GM18517 (cell line): ENCODE measurements at regions not wholly inside any gene's neighbourhood (a gene's known extent, or its start where the extent isn't known, plus 50 kb on each side); places are given as distances from the start of the nearest gene placed in this dataset.

ENCODE experiments used
- ATAC-seq: cut with Tn5 transposase; IDR thresholded peaks from one replicate; pipeline ENCODE4 v1.9.1; 2021; ENCODE audit warnings: mild to moderate bottlenecking, moderate library complexity; ENCODE audit not compliant: unreplicated experiment

DNA sequence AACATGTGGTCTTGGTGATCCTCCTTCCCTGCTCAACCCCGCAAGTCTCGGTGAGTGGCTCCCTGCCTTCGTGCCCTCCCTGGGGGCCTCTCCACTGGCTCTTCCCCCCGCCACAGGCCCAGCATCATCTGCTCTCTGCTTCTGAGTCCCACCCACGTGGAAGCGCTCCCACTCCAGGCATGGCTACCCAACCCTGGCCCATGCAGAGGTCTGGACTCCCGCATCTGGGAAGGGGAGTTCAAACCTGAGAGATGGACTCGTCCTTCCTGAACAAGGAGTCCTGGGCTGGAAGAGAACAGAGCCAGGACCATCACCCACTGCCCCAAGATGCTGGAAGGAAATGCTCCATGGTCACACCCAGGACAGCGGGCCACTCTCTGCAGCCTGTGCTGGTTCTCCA lies 90.8 kb downstream of the DHCR7 start:
- ATAC-seq, result no peak

DNA sequence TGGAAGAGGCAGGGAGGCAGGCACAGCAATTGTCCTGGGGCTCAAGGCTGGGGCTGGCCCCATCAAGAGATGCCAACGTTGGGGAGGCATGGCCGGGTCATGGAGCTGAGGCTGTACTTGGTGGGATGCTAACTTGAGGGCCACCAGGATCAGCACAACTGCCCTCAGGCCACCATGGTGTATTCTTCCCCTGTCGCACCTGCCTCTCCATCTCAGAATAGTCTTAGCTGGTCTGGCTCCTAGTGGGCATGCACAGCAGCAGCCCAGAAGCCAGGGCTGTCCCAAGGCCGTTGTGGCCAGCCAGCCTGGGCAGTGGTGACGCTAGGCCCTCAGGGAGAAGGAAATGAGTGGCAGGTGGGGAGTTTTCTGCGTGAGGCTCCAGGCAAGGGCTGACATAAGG lies 91.3 kb downstream of the DHCR7 start:
- ATAC-seq, result no peak

DNA sequence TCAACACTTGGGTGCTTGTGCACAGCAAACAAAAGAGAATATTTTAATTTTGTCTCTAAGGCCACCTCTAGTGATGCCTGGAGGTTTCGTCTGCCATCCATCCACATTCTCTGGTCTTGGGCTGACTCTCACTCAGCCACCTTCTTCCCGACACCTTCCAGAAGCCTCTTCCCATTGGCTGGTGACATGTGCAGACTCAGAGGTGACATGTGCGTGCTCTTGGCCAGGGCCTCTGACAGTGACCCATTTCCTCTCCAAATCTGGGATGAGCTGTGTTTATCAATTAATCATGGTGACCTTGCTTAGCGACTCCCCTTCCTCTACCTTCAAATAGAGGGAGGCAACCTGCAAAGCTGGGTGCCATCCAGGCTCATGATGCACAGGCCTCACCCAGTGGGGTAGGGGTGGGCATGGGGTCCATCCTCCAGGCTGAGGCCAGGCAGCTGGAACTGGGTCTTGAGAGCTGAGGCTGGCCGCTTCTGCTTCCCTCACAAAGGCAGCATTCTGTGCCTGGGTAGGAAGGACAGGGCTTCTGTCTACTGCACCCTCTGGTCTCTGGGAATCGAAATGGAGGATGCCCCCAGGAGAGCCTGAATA lies 91.8 kb downstream of the DHCR7 start:
- no peak for ATAC-seq

DNA sequence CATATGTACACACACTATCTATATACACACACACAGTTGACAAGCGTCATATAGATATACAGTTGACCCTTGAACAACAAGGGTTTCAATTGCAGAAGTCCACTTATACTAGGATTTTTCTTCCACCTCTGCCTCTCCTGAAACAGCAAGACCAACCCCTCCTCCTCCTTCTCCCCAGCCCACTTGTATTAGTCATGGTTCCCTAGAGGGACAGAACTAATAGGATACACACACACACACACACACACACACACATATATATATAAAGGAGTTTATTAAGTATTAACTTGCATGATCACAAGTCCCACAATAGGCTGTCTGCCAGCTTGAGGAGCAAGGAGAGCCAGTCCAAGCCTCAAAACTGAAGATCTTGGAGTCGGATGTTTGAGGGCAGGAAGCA lies 92.9 kb downstream of the DHCR7 start:
- ATAC-seq, result no peak

DNA sequence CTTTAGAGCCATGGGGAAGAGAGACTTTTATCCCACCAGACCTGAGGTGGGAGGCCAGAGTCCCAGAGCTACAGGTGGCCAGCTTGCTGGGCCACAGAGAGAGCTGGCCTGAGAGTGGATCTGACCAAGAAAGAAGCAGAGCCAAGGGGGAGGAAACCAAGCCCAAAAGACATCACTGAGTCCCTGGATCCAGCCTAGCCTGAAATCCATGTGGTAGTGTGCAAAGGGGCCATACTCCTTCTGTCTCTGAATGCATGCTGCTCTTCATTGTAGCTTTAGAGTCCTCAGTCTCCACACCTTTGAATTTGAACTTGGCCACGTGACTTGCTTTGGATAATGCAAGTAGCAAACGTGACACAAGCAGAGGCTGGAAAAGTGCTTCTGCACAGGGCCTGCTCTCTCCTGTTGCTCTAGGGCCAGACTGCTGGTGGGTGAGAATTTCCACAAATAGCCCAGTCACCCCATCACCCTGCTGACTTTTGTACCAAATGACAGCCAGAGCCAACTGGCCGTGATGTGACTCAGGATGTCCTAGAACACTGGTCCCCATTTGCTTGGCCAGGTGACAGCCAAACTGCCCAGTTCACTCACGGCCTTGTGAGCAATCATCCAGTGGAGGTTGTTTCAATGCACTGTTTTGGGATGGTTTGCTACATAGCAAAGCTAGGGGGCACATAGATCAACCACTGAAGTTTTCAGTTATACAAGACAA lies 93.6 kb downstream of the DHCR7 start:
- no peak for ATAC-seq

DNA sequence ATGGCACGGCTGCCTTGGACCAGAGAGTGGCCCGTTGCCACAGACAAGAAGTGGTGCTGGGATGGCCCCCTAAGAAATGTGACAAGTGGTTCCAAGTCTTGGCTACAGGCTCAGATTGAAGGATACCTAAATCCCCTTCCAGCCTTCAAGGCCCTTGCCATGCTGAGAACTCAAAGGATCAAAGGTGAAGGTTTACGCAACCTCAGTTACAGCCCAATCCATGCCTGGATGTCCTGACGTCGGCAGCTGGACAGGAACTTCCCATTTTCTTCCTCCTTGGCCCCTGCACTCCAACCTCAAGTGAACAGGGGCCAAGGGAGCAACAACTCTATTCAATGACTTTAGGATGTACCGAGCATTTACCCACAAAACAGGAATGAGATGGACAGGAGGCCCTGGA lies 95.4 kb downstream of the DHCR7 start:
- no peak for ATAC-seq

DNA sequence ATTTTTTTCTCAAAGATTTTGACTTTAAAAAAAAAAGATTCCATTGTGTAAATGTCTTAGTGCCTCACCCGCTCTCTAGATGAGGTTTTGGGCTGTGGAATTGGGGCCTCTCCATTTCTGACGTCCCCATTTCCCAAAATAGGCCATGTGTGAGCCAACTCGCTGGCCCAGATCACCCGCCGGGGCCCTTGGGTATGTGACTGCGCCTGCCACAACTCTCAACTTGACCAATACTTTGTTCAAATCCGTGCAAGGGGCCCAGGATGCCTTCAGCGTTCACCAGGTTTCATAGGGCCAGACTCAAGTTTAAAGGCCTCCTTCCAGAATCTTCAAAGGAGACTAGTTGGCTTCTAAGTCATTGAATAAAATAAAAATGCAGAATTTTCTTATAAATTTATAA lies 96.0 kb downstream of the DHCR7 start:
- no peak for ATAC-seq

DNA sequence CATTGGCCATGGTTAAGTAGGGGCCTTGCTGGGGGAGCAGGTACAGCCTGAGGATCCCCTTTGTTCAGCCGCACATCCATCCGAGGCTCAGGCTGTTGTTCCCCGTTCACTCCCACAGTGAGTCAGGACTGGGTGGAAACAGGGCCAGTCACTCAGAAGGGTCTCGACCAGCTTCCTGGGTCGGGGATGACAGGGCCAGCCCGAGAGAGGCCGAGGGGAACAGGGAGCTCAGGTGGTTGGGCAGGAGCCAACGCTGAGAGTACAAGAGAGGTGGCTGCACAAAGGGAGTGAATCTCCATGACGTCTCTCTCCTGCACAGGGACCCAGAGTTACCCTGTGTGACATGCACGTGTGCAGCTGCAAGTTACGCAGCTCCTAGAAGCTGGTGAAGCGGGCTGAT lies 97.2 kb upstream of the SHANK2 start:
- no peak for ATAC-seq

DNA sequence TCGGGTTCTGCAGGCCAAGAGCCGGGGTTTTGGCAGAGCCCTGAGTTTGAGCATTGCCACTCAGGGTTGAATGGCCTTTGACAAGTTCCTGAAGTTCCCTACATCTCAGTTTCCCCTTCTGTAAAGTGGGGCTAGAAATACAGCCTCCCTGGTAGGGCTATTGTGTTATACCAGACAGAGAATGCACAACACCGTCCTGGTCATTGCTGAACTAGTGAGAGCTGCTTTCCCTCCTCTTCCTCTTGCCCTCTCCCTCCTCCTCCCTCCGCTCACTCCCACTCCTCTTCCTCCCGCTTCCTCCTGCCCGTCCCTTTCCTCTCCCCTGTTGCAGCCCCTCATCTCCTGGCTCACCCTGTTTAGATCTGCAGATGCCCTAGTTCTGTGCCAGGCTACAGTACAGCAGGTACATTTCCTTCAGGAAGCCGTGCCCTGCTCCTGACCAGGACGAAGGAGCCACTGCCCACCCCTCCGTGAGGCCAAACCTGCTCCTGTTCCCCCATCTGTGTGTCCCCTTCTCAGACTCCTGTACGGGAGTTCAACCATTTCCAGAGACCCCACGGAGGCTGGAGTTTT lies 91.5 kb upstream of the SHANK2 start:
- no peak for ATAC-seq

DNA sequence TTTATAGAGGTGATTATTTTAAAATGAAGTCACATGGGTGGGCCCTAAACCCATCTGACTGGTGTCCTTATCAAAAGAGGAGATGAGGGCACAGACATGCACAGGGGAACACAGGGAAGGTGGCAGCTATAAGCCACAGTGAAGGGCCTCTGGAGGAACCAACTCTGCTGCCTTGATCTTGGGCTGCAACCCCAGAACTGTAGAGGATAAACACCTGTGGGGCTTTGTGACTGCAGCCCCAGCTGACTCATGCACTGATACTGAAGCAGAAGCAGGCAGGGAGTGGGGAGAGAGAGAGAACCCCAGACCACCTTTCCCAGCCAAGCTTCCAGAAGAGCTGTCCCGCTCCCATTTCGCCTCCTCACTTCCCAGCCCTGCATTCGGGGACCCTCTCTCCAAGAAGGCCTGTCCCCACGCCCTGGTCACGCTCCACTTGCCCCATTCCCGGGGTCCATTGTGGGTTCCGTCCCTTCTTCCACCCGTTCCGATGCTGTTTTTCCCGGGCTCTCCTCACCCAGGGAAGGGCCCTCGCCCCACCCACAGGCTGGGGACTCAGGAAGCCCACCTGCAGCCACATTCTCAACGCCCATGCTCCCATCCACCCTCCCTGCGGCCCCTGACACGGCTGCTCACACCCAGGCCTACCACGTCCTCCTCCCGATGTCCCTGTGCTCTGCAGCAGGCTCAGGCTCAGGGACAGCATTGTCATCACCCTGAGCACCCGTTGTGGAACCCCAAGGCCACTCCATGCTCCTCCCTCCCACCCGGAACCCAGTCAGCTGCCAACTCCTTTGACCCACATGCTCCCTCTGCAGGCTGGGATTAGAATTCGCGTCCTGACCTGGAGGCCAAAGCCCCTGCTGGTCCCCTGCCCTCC lies 90.8 kb upstream of the SHANK2 start:
- no peak for ATAC-seq

DNA sequence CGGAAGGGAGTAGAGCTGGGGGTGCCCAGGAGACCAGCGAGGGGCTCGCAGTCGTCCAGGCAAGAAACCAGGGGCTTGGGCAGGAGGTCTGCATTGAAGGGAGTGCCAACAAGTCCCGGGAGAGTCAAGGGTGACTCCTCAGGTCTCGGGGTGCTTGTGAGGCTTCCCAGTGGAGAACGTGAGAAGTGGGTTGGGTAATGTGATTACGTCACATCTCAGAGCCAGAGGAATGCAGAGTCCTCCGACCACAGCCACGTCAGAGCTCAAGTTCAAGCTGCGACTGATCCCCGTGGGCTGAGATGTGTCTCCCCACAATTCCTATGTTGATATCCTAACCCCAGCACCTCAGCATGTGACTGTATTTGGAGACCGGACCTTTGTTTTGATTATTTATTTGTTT lies 89.7 kb upstream of the SHANK2 start:
- no peak for ATAC-seq

DNA sequence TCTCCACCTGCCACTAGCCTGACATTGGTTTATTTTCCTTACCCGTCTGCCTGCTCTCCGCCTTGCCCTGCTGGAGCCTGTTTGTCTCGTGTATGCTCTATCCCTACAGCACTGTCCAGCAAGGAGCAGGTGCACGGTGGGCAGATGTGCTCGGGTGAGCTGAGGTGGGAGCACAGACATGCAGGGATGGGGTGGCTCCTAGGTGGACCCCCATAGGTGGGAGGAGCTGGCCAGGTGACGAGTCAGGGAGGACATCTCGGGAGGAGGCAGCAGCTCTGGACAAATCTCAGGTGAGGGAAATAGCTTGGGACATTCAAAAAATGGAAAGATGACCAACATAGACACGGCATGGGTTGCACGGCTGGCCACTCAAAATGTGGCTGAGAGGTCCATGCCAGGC lies 89.2 kb upstream of the SHANK2 start:
- ATAC-seq, result no peak

DNA sequence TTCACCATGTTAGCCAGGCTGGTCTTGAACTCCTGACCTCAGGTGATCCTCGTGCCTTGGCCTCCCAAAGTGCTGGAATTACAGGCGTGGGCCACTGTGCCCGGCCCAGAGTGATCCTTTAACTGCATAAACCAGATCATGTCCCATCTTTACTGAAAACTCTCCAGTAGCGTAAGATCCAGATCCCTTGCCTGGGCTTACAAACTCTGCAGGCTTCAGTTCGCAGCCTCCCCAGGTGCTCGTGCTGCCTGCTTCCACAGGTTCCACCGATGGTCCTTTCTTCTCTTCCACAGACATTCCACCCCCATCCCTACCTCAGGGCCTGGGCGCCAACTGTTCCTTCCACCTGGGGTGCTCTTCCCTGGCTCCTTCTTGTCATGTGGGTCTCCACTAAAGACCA lies 88.8 kb upstream of the SHANK2 start:
- no peak for ATAC-seq

DNA sequence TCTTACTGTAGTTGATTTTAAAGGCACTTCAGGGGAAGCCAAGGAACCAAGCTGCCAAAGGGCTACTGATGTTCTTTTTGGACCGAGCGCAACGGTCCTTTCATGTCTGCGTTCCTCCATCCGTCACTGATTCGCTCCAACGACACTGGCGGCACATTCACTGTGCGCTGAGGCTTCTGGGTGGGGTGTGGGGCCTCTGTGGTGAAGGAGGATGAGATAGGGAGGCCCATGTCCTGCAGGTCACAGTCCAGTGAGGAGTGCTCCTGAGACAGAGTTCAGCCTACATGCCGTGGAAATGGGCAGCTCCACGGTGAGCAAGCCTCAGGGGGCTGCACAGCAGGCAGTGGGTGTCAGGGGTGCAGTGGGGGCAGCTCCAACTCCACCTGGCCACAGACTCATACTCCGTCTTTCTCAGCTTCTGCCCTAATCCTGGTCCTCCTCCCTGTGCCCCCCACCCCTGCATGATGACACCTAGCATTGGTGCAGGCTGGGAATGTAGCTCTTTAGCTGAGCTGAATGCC lies 87.8 kb upstream of the SHANK2 start:
- no peak for ATAC-seq

DNA sequence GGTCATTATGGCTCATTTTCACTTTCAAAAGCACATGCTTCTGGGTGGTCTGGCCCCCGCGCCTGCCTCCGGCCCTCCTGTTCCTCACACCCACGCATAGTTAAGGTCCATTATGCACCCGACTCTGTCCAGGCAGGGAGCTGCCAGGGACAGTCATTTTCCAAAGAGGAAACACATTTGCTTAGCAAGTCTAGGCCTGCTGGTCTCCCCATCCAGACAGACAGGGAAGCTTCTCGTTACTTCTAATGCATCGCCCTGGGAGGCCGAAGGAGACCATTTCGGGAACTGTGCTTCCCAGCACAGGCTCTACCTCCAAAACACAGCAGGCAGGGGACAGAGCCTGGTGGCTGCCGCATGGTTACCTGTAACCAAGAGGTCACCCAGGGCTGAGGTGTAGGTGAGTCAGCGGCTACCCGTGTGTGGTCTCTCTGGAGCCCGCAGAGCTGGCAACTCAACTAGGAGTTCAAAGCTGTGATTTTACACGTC lies 87.1 kb upstream of the SHANK2 start:
- ATAC-seq, result no peak

DNA sequence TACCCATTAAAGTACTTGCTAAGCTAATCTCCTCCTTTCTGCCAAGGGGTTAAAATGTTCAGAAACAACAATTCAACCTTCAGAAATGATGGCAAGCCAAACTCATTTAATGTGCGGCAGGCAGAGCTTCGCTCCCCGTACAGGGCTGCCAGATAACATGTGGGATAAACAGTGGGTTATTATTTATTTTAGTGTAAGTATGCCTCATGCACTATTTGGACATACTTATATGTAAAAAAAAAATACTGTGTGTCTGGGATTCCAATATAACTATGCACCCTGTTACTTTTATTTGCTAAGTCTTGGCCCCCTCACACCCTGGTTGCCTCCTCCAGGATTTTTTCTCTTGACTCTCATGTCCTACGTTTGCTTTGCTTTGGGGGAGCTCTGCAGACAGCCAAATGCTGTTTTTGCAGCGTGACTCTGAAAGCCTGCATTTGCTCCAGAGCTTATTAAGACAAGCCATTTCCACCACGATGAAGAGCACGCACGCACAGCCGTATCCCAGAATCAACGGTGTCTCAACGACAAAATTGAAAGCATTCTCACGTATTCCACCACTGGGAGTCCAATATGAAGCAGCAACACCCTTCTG lies 86.5 kb upstream of the SHANK2 start:
- no peak for ATAC-seq

DNA sequence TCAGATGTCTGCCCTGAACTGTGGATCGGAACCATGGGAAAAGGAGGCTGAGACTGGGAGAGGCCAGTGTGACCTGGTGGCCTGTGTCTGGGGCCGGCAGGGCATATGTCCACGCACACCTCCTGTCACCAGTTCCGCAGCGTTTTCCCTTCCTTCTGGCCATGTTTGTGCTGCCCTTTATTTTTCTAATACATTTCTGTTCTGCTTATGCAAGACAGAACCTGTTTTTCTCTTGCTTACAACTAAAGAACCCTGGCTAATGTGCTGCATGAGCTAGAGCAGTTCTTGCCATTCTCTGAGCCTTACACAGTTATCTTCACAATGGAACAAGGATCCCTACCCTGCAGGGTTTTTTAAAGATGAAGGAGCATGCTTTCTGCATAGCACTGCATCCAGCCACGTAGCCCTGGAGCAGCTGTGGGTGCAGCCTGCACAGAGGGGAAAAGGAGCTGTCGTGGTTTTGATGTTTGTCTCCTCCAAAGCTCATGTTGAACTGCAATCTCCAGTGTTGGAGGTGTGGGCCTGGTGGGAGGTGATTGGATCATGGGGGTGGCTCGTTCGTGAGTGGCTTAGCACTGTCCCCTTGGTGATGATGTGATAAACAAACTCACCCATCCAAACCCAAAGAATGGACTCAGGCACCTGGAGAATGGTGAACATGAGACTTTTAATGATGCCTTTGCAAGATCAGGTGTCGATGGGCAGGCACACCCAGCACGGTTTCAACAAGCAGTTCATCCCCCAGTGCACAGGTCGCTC lies 84.8 kb upstream of the SHANK2 start:
- ATAC-seq, result no peak

DNA sequence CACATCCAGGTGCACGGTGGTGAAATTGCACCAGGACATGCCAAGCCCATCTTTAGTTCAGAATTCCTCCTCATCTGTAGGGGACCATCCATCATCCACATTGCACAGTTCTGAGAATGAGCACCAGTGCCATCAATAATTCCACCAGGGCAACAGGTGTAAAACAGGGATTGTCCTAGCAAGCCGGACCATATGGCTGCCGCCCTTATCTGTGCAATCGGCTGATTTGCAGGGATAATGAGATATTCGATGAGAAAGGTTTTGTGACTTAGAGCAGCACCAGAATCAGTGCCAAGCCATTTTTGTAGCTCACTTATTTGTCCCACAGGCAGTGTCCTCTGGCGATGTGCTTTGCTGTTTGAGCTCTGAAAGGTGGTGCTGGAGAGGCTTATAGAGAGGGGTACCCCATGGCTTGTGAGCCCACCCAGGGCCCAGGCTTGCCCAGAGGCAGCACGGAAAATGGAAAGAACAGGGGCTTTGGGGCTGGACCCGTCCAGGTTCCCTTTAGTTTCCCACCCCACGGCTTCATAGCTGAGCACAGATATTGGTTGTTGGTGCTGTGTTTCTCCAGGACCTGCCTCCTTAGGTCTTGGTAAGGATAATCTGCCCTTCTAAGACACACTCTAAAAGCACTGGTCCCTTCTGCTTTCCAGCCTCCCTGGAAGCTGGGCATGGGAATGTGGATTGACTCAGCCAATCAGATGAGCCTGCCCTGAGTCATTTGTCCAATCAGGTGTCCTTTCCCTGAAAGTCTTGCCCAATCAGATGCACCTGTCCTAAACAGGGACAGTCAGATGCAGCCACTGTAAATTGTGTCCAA lies 84.0 kb upstream of the SHANK2 start:
- no peak for ATAC-seq

DNA sequence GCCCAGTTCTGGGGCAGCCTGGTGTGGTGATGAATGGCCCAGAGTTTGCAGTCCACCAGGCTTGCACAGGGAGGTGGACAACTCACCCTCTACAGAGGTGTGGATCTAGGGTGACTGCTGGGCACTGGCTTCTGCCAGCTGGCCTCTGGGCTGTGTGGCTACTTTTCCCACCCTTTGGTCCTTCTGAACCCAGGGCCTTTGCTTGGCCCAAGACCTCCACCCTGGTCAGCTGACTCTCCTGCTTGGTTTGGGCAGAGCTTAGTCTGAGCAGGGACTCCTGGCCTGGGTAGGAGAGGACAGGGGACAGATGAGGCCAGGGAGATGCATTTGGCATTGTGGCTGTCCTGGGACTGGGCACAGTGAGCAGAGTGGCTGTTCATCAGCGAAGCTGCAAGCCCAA lies 83.0 kb upstream of the SHANK2 start:
- ATAC-seq, result no peak
